AG10803 (cell line): ENCODE measurements at regions not wholly inside any gene's neighbourhood (a gene's known extent, or its start where the extent isn't known, plus 50 kb on each side); places are given as distances from the start of the nearest gene placed in this dataset.

Experiments
- DNase-seq: peaks from one replicate; pipeline ENCODE4 v3.0.0; 2010; ENCODE audit warnings: low read depth
- H3K4me3 ChIP-seq: 2 replicates; pipeline ENCODE4 v1.5.1; 2011; ENCODE audit warnings: mild to moderate bottlenecking, low read length, control low read depth
- CTCF ChIP-seq: conservative IDR thresholded peaks from 2 replicates; pipeline ENCODE4 v1.5.1; 2011; ENCODE audit warnings: mild to moderate bottlenecking, low read length, control low read depth, inconsistent platforms

- no peak overlapping the region for H3K4me3 ChIP-seq
- no peak for TF ChIP-seq CTCF
- no peak for DNase-seq
Observed at GRCh38 chr12:107355004-107355565, 261.7 kb upstream of the CRY1 start.

GRCh38 chr12:107355612-107356011, 262.3 kb upstream of the CRY1 start:
- no peak overlapping the region for H3K4me3 ChIP-seq
- DNase-seq, result no peak
- no peak for TF ChIP-seq CTCF

- no peak overlapping the region for H3K4me3 ChIP-seq
- no peak for TF ChIP-seq CTCF
- peak; percentile 81 for DNase-seq
Observed at GRCh38 chr12:107356266-107356936, 263.1 kb upstream of the CRY1 start.

- no peak overlapping the region for H3K4me3 ChIP-seq
- DNase-seq, result no peak
- TF ChIP-seq CTCF, result no peak
Observed at GRCh38 chr12:107356937-107357295, 263.6 kb upstream of the CRY1 start.

GRCh38 chr12:107359382-107359781, 266.0 kb upstream of the CRY1 start:
- TF ChIP-seq CTCF, result no peak
- DNase-seq, result peak; percentile 77
- no peak overlapping the region for H3K4me3 ChIP-seq

GRCh38 chr12:107360033-107360432, 266.7 kb upstream of the CRY1 start:
- H3K4me3 ChIP-seq, result no peak overlapping the region
- TF ChIP-seq CTCF, result no peak
- DNase-seq, result no peak

- no peak for DNase-seq
- no peak overlapping the region for H3K4me3 ChIP-seq
- TF ChIP-seq CTCF, result no peak
Observed at GRCh38 chr12:107360482-107360881, 267.1 kb upstream of the CRY1 start.
